CD14-positive monocyte (primary cell): ENCODE measurements at regions not wholly inside any gene's neighbourhood (a gene's known extent, or its start where the extent isn't known, plus 50 kb on each side); places are given as distances from the start of the nearest gene placed in this dataset.

Experiments used
- DNase-seq, 3 donors: peaks; one replicate each; pipeline ENCODE4 v3.0.0-alpha.2; 2011 to 2022
- H2AFZ ChIP-seq: 2 replicates; pipeline ENCODE4 v1.6.0; 2012; ENCODE audit warnings: mild to moderate bottlenecking, low read depth, low read length, inconsistent platforms; ENCODE audit not compliant: insufficient read depth, poor library complexity, severe bottlenecking
- H3K27ac ChIP-seq, 2 donors: 1 replicate in 1 of 2; 2 replicates in 1 of 2; pipeline ENCODE4 v1.5.1; 2012 to 2013; ENCODE audit warnings: low read length in 2 of 2, control low read depth in 1 of 2, inconsistent platforms in 1 of 2, low read depth in 1 of 2, mild to moderate bottlenecking in 1 of 2
- H3K27me3 ChIP-seq, 2 donors: one replicate each; pipeline versions ENCODE4 v1.6.0 to v1.6.1; 2011 to 2013; ENCODE audit warnings: low read length in 2 of 2; ENCODE audit not compliant: control insufficient read depth in 2 of 2, insufficient read depth in 2 of 2
- H3K36me3 ChIP-seq, 2 donors: replicated peaks in 1 of 2; 1 replicate in 1 of 2; 2 replicates in 1 of 2; pipeline versions ENCODE4 v1.5.1 to v1.6.1; 2012 to 2013; ENCODE audit warnings: low read length in 2 of 2, control low read depth in 1 of 2, inconsistent platforms in 1 of 2, mild to moderate bottlenecking in 1 of 2; ENCODE audit not compliant: insufficient read depth in 2 of 2, control insufficient read depth in 1 of 2
- H3K4me1 ChIP-seq, 2 donors: 1 replicate in 1 of 2; 2 replicates in 1 of 2; pipeline versions ENCODE4 v1.5.1 to v1.6.1; 2012 to 2013; ENCODE audit warnings: low read length in 2 of 2, control low read depth in 1 of 2, inconsistent platforms in 1 of 2, mild to moderate bottlenecking in 1 of 2, moderate library complexity in 1 of 2; ENCODE audit not compliant: insufficient read depth in 2 of 2, control insufficient read depth in 1 of 2
- H3K4me2 ChIP-seq: replicated peaks from 2 replicates; pipeline ENCODE3; 2012; ENCODE audit warnings: low read length, moderate library complexity, mild to moderate bottlenecking; ENCODE audit not compliant: poor library complexity, severe bottlenecking; ENCODE audit errors: extremely low read depth
- H3K4me3 ChIP-seq, 3 experiments: fragments of 200-600 bp in 1 of 3; sonication (generic) in 1 of 3; replicated peaks in 1 of 3; 1 replicate in 2 of 3; 2 replicates in 1 of 3; pipeline ENCODE4 v1.5.1; 2011 to 2013; ENCODE audit warnings: low read length in 3 of 3, mild to moderate bottlenecking in 3 of 3, control low read depth in 2 of 3, low read depth in 2 of 3, inconsistent platforms in 1 of 3, moderate library complexity in 1 of 3
- H3K79me2 ChIP-seq: 2 replicates; pipeline ENCODE4 v1.6.0; 2012; ENCODE audit warnings: mild to moderate bottlenecking, control low read depth, inconsistent platforms, low read length, moderate library complexity; ENCODE audit not compliant: insufficient read depth
- H3K9ac ChIP-seq: 2 replicates; pipeline ENCODE4 v1.6.0; 2017; ENCODE audit warnings: low read length, mild to moderate bottlenecking; ENCODE audit not compliant: insufficient read depth, poor library complexity, severe bottlenecking
- H3K9me3 ChIP-seq, 2 donors: replicated peaks in 1 of 2; 1 replicate in 1 of 2; 2 replicates in 1 of 2; pipeline versions ENCODE4 v1.5.1 to v1.6.1; 2012 to 2013; ENCODE audit warnings: low read length in 2 of 2, control low read depth in 1 of 2; ENCODE audit not compliant: control insufficient read depth in 1 of 2, insufficient read depth in 1 of 2
- H4K20me1 ChIP-seq: 2 replicates; pipeline ENCODE4 v1.6.0; 2012; ENCODE audit warnings: mild to moderate bottlenecking, low read length, control low read depth, moderate library complexity; ENCODE audit not compliant: insufficient read depth
- H3K27ac Mint-ChIP-seq, 7 donors: one replicate each; pipeline ENCODE4 v1.8.0; 2020; ENCODE audit warnings: mild to moderate bottlenecking in 7 of 7, mixed read lengths in 7 of 7, moderate library complexity in 6 of 7, inconsistent platforms in 2 of 7
- H3K27me3 Mint-ChIP-seq, 3 donors: one replicate each; pipeline ENCODE4 v1.8.0; 2021 to 2022; ENCODE audit warnings: low read depth in 3 of 3, mild to moderate bottlenecking in 3 of 3, mixed read lengths in 3 of 3, moderate library complexity in 3 of 3, inconsistent platforms in 1 of 3
- H3K36me3 Mint-ChIP-seq, 2 donors: one replicate each; pipeline ENCODE4 v1.8.0; 2020; ENCODE audit warnings: mixed read lengths in 2 of 2, inconsistent platforms in 1 of 2, mild to moderate bottlenecking in 1 of 2
- H3K4me1 Mint-ChIP-seq: one replicate; pipeline ENCODE4 v1.8.0; 2020; ENCODE audit warnings: mild to moderate bottlenecking, mixed read lengths
- H3K4me3 Mint-ChIP-seq, 2 donors: one replicate each; pipeline ENCODE4 v1.8.0; 2020; ENCODE audit warnings: mild to moderate bottlenecking in 2 of 2, mixed read lengths in 2 of 2, moderate library complexity in 1 of 2
- H3K9me3 Mint-ChIP-seq, 7 donors: one replicate each; pipeline ENCODE4 v1.8.0; 2020 to 2022; ENCODE audit warnings: mixed read lengths in 7 of 7, mild to moderate bottlenecking in 6 of 7, moderate library complexity in 6 of 7, inconsistent platforms in 2 of 7
- WGBS: methylation state at CpG from one replicate; pipeline ENCODE4 v1.1.5; 2013; ENCODE audit warnings: missing lambda C conversion rate; ENCODE audit not compliant: insufficient coverage; 5-methylcytosine and 5-hydroxymethylcytosine counted together
- intact Hi-C, 2 donors: fragments of 100-400 bp; cut with micrococcal nuclease; formaldehyde crosslinking; loops; one replicate each; pipeline versions ENCODE4 v1.15.0 to v1.15.1; 2023
- TF ChIP-seq, protein P1 (sequence below): fragments of 200-600 bp; IDR thresholded peaks from one replicate; pipeline ENCODE4 v1.8.0; 2022; ENCODE audit warnings: antibody characterized with exemption, mild to moderate bottlenecking

DNA sequence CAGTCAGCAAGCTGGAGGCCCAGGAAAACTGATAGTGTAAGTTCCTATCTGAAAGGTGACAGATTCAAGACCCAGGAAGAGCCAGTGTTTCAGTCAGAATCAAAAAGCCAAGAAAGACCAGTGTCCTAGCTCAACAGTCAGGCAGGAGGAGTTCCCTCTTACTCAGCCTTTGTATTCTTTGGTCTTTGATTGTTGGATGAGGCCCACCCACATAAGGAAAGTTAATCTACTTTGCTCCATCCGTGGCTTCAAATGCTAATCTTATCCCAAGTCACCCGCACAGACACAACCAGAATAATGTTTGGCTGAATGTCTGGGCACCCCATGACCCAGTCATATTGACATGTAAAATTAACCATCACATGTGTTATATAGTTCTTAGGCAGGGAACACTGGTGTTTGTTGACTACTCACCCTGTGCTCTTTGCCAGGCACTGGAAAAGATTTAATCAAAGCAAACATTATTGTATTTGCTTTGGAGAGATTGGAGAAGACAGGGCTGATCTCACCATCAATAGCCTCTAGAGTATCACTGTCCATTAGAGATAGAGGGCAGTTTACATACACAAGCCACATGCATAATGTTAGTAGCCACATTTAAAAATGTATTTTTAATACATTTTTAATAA is 96.3 kb upstream of the KCNN2 start:
- peaks cover 0 to 3% (median 0%) of the 10 kb centered on the region in 7 donors for H3K9me3 Mint-ChIP-seq
- Histone ChIP-seq H3K79me2 (no peaks in the 10 kb centered on the region), H3K27ac (no peak overlapping the region), H3K4me1 (no peaks in the 10 kb centered on the region), H4K20me1 (no peaks in the 10 kb centered on the region), H3K36me3 (no peaks in the 10 kb centered on the region), H3K9me3 (peaks cover 0 to 3% of the 10 kb centered on the region in 2 donors), H3K9ac (no peak overlapping the region), H3K4me2 (no peak overlapping the region), H2AFZ (no peak overlapping the region), H3K27me3 (no peaks in the 10 kb centered on the region), H3K4me3 (no peak overlapping the region)
- peaks cover 0 to 2% (median 0%) of the 10 kb centered on the region in 3 donors for H3K27me3 Mint-ChIP-seq
- intact Hi-C loops, result no loop called here
- H3K4me3 Mint-ChIP-seq, result no peak overlapping the region
- TF ChIP-seq, protein P1, sequence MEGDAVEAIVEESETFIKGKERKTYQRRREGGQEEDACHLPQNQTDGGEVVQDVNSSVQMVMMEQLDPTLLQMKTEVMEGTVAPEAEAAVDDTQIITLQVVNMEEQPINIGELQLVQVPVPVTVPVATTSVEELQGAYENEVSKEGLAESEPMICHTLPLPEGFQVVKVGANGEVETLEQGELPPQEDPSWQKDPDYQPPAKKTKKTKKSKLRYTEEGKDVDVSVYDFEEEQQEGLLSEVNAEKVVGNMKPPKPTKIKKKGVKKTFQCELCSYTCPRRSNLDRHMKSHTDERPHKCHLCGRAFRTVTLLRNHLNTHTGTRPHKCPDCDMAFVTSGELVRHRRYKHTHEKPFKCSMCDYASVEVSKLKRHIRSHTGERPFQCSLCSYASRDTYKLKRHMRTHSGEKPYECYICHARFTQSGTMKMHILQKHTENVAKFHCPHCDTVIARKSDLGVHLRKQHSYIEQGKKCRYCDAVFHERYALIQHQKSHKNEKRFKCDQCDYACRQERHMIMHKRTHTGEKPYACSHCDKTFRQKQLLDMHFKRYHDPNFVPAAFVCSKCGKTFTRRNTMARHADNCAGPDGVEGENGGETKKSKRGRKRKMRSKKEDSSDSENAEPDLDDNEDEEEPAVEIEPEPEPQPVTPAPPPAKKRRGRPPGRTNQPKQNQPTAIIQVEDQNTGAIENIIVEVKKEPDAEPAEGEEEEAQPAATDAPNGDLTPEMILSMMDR, result no peak
- DNase-seq, result no peak
- WGBS, result no CpG with 5 or more reads among the region's 2 CpGs
- H3K27ac Mint-ChIP-seq, result no peak overlapping the region
- H3K4me1 Mint-ChIP-seq, result no peaks in the 10 kb centered on the region
- H3K36me3 Mint-ChIP-seq, result no peaks in the 10 kb centered on the region

DNA sequence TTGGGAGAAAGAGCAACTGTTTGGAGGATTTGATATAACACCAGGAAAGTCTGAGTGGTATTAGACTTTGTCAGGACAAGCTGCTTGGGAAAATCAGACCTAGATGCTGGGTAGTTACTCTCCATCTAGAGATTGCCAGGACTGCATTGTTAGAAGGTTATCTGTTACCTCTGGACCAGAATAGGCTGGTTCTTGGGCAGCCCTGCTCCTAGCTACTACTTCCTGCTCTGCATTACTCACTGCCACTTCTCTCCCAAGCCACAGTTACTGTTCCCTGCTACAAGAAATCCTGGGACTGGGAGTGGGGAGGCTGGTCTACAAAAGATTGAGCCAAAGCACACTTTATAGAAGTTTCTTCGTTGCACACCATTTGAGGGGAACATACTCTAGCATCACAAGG is 95.5 kb upstream of the KCNN2 start:
- Histone ChIP-seq H3K9ac (no peak overlapping the region), H3K4me3 (no peak overlapping the region), H3K27ac (no peak overlapping the region), H3K79me2 (no peaks in the 10 kb centered on the region), H3K4me2 (no peak overlapping the region), H2AFZ (no peak overlapping the region), H4K20me1 (no peaks in the 10 kb centered on the region), H3K27me3 (no peaks in the 10 kb centered on the region), H3K4me1 (no peaks in the 10 kb centered on the region), H3K9me3 (no peaks in the 10 kb centered on the region), H3K36me3 (no peaks in the 10 kb centered on the region)
- H3K27ac Mint-ChIP-seq, result no peak overlapping the region
- TF ChIP-seq, protein P1, result no peak
- H3K27me3 Mint-ChIP-seq, result peaks cover 0 to 2% (median 0%) of the 10 kb centered on the region in 3 donors
- no peak overlapping the region for H3K4me3 Mint-ChIP-seq
- DNase-seq, result no peak
- H3K9me3 Mint-ChIP-seq, result peaks cover 0 to 2% (median 0%) of the 10 kb centered on the region in 7 donors
- intact Hi-C loops, result no loop called here
- H3K36me3 Mint-ChIP-seq, result no peaks in the 10 kb centered on the region
- no peaks in the 10 kb centered on the region for H3K4me1 Mint-ChIP-seq
- WGBS, result no CpG with 5 or more reads among the region's 1 CpG
